ENCODE measurements at regions not wholly inside any gene's neighbourhood (a gene's known extent, or its start where the extent isn't known, plus 50 kb on each side); places are given as distances from the start of the nearest gene placed in this dataset.

- no peak for TF ChIP-seq CTCF (IDR thresholded peaks at IDR 0.05; ENCODE audit: extremely low read depth in 1 of 2, insufficient read depth in 1 of 2, low read depth in 1 of 2, low read length in 2 of 2)
- no peak for TF ChIP-seq POLR2A (IDR thresholded peaks at IDR 0.05; ENCODE audit: low read depth, low read length)
- TF ChIP-seq, protein P1, sequence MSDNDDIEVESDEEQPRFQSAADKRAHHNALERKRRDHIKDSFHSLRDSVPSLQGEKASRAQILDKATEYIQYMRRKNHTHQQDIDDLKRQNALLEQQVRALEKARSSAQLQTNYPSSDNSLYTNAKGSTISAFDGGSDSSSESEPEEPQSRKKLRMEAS (IDR thresholded peaks at IDR 0.05; ENCODE audit: insufficient read depth, insufficient read length): no peak
- TF ChIP-seq EZH2 (IDR thresholded peaks at IDR 0.05; ENCODE audit: borderline replicate concordance, low read depth, low read length, severe bottlenecking): no peak
- TF ChIP-seq GATA2 (IDR thresholded peaks at IDR 0.05; ENCODE audit: insufficient read depth, insufficient read length, low read depth, low read length): no peak
- TF ChIP-seq MYC (IDR thresholded peaks at IDR 0.05; ENCODE audit: low read depth, low read length): no peak
- TF ChIP-seq POLR2AphosphoS5 (IDR thresholded peaks at IDR 0.05; ENCODE audit: insufficient read depth, low read depth, low read length): no peak
These were observed 182.8 kb downstream of the MOSPD2 start for GRCh38 chrX:15056044-15056443.
